ENCODE measurements at regions not wholly inside any gene's neighbourhood (a gene's known extent, or its start where the extent isn't known, plus 50 kb on each side); places are given as distances from the start of the nearest gene placed in this dataset.
A peak's percentile ranks its signal among the peaks of the same experiment; 100 is the strongest.

DNA sequence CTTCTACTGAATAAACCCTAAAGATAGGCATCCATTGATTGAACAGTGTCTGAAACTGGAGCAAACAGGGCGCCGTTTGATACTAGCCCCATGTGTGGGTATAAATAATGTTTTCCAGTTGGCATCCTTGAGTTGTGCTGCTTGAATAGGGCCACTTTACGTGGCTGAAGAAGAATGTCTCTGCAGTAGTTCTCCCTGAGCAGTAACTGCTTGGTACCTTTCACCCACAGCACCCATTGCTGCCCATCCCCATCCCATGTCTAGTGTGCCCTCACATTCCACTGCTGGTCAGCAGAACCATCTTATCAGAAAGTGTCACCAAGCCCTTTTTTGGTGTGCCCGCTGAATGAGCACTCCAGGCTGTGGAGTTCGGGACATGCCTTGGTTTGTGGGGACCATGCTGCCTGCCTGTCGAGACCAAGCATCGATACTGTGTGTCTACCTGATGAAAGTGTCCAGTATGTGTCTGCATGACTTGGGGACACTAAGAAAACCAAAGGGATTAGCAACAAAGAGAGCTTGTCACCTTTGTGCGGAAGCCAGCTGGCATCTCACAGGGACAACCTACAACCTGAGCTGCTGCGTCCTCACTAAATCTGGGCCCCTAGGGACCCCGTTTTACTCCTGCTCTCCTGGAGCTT lies 162.0 kb downstream of the TM9SF2 start:
- no peak for DNase-seq (ENCODE audit: low spot score)

DNA sequence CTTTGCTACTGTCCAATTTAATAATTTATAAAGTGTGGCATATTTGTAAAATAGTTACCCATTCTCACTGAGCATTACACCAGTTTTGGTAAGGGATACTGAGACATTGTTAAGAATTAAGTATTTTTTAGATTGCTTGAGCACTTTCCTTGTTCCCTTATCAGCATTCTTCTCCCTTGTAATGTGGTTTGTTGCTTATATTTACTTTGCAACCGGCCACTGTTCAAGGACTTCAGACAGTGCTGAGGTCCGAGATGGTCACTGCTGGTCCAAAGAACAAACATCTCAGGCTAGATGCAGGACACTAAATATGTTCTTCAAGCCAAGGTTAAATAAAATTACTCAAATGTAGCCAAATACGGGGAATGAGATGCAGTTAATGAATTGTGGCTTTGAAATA lies 161.4 kb downstream of the TM9SF2 start:
- no peak for DNase-seq (ENCODE audit: low spot score)

DNA sequence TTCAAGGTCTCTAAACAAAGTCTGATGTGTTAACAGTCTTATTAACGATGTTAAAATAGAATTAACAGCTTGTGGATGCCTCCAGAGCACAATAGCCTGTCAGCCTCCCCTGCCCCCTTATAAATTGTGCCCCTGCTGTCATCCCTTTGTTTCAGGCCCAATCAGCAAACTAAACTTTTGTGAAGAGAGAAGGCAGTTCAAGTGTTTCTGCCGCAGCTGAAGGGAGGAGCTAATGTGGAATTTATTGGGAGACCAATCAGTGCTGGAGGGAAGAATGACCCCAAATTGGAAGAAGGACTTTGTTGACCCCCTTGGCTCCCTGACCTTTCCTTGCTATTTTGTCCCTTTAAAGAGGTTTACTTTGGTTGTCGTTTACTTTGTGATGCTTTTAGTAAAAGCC lies 160.5 kb downstream of the TM9SF2 start:
- DNase-seq (ENCODE audit: low spot score), result no peak

DNA sequence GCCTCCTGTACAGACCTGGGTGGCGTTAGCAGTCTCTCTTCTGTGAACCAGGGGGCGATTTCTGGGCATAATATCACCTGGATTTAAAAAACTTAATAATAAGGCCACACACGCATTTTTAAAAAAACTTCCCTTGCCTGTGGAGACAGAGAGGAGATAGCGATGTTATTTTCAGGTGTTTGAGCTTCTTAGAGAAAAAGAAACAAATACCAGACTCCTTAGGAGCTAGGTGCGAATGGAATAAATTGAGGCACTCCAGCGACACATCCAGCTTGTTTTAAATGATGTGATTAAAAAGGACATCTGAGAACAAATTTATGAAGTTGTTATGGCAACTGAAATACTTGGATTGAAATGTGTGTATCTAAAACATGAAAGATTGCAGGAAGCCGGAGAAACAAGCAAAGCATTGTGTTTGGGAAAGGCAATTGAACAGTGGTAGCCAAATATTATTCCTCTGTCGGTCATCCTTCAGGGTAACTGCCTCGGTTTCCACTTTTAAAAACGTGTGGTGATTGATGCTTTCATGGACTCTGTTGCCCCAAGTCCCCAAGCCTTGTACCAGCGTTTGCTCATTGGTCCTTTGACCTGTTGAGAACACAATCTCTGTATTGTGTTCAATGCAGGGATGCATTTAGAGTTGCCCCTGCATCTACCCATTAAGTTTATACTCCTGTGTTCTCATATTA lies 158.7 kb downstream of the TM9SF2 start:
- no peak for DNase-seq (ENCODE audit: low spot score)

DNA sequence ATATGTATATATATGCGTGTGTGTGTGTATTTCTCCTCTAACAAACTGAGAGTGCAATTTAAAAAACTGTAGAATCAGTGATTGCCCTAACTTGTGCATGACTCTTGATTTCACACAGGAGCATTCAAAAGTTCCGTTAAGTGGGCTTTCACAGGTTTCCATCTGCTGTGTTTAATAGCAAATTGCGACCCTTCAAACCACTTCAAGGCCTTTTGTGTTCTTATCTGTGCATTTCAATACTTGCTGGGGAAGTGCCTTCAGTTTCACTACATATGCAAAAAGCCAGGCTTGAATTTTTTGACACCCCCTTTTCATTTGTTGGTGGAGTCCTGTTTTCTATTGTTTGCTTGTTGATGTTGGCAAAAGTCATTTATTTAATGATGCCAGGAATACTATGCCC lies 158.0 kb downstream of the TM9SF2 start:
- no peak for DNase-seq (ENCODE audit: low spot score)

DNA sequence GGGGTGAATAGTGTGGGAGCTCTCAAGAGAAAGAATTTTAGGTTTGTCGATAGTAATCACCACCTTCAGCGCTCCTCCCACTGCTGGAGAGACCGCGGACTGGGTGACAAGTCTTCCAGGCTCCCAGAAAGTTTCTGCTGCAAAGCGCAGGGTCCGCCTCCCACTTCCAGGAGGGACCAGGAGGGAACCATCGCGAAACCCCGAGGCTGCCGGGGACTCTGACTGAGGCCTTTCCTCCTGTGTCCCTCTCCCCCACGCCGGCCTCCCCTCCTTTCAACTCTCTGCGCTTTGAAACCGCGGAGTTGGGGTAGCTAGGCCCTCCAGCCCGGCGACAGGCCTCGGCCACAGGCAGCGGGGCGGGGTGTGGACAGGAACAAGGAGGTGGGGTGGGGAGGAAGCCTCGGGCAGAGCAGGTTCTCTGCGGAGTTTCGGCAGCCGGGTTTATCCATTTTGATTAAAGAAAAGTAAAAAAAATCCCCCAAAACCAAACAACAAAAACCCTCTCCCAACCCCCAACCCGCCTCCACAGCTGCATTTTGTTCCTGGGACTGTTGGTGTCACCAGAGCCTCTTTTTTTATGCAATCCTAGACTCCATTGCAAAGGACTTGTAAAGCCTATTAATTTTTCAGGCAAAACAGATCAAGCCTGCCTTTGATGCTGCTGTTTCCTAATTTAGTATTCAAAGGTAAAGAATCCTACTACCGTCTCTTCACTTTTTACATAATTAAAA lies 157.2 kb downstream of the TM9SF2 start:
- no peak for DNase-seq (ENCODE audit: low spot score)

DNA sequence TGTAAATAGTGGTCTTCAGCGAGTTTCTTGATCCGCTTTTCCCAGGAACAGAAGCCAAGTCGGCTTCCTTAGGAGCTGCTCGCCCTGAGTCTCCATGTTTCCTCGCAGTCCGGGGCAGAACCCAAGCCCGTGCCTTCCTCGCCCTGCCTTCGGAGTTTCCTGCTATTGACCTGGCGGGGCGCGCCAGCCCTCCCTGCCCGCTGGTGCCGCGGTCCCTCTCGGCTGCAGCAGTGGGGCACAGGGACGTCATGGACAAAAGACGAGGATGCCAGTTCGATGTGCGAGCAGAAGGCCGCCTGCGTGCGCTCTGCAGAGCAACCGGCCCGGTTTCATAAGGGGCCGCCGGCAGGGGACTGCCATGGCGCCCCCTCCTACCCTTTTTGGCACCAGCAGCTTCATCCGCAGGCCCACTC lies 156.6 kb downstream of the TM9SF2 start:
- DNase-seq (ENCODE audit: low spot score), result no peak

DNA sequence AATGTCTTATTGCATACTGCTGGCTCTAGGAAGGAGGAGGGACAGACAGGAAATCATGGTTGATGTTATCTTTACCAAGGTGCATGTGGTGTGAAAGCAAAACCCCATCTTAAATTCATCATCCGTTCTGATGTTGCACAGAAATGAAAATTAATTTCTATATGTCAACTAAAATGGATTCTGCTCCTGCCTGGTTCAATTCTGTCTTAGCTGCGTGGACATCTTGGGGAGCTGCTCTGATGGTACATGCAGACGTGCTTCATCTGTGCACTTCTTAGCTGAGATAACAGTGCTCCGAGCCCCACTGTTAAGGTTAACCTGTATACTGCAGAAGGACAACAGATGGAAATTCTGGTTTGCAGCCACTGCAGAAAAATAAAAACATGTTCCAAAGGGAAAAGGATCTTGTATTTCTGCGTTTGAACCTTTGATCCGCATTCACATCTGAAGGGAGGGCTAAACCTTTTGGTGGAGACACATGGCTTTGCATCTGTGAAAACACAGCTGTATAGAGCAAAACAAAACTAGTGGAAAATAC lies 155.6 kb downstream of the TM9SF2 start:
- no peak for DNase-seq (ENCODE audit: low spot score)

DNA sequence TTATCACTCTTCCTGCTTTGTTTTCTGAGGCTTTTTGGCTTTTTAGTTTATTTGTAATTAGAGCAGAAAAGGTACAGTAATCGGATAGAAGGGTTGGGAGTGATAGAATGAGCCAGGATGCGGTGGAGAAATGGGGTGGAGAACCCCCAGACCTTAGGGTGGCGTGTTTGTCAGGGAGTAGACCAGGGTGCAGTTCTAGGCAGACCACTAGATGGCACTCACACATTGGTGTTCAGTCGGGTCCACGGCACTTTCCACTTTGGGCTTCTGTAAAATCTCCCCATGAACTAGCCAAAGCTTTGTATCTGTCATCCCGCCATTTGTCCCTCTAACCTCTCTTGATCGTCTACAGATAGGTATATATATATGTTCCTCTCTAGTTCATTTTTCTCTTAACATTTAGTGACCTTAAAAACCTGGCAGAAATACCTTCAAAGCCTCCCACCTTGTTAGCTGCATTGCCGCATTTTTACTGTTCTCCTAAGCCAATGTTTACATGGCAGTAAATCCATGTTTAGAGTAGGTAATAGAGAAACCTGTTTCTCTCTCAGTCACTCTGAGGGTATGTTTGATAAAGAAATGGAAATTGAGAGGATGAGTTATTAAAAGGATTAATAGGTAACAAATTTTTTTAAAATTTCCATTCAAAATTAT lies 154.9 kb downstream of the TM9SF2 start:
- peak; percentile 61 for DNase-seq (ENCODE audit: low spot score)

DNA sequence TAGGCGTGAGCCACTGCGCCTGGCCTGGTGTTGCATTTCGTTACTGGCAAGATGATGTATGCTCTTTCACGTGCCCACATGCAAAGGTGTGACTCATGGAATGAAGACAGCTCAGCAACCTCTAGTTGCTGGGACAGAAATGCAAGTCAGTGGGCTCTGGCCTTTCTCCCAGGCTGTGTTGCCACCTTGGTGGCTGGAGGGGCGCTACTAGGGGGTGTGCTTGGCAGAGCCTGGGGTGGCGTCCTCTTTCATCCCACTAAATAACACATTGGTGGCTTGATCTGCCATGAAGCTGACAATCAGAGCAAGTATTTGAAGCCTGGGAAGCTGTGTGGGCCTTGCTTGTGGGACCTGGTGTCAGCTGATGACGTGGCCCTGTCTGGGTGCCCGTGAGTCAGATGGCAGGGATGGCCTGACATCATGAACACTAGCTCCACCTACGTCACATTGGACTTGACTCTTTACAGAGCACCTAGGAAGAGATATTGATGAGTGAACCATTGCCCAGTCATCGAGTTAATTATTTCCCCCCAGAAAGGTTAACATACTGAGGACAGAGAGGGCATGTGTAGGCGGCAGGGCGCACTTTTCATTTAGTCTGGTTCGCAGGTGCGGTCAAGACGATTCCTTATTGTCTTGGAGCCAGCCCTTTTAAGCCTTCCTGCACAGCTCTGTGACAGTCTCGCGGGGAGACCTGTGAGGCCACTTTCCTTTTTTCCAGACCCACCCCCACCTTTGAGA lies 154.2 kb downstream of the TM9SF2 start:
- DNase-seq (ENCODE audit: low spot score), result no peak

DNA sequence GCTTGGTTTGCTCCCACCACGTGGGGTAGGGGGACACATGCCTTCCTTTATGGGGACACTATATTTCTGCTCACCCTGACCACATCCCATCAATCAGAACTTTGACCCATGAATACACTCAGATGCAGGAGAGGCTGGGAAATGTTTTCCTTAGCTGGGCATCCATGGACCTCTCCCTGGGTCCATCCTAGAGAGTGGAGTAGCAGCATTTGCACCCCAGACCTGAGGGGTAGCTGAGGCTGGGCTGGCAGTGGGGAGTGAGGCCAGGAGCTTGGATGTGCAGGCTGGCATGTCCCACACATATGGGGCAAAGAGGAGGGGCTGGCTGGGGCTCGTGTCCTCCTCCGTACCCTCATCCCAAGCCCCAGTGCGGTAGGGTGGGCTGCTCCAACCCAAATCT lies 152.8 kb downstream of the TM9SF2 start:
- DNase-seq (ENCODE audit: low spot score), result no peak

DNA sequence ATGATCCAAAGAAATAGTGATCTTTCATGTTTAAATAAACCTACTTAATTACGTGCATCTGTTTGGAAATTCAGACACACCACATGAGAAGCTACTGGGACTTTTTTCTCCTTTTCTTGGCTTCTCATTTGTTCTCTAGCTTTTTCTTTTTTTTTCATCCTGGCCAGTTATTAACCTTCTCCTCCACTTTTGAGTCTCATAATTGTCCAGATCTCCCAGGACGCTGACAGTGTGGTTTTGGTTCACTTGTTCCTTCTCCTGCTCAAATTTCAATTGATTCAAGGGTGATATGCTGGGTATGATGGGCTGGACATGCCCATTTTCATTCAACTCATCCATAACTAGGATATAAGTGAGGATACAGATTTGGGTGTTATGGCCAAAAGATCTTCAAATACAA lies 152.3 kb downstream of the TM9SF2 start:
- no peak for DNase-seq (ENCODE audit: low spot score)

DNA sequence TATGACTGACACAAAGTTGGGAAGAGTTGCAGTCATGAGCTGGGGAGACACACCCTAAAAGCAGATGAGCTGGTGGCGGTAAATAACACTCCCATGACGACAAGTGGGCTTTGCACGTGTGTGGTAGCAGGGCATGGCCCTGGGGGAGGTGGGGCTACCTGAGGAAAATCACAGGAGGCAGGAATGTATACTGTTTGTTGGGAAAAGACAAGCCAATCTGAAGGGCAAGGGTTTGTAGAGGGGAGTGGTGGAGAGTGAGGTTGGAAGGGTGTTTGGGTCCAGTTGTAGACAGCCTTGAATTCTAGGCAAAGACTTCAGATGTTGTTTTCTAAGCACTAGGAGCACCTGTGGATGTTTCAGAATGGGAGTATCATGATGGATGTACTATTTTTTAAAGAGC lies 151.6 kb downstream of the TM9SF2 start:
- no peak for DNase-seq (ENCODE audit: low spot score)

DNA sequence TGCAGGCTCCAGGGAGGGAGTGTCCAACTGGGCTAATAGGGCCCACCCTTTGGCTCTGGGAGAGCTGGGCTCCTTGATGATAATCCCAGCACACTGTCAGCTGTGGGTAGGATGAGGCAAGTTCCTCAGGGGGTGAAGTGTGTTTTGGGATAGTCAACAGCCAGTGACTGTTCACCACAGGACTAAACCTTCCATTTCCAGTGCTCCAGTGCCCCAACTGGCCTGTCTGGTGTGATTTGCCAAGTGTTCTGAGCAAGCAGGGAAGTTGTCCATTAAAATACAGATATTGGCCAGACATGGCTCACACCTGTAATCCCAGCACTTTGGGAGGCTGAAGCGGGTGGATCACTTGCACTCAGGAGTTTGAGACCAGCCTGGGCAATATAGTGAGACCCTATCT lies 150.9 kb downstream of the TM9SF2 start:
- no peak for DNase-seq (ENCODE audit: low spot score)

DNA sequence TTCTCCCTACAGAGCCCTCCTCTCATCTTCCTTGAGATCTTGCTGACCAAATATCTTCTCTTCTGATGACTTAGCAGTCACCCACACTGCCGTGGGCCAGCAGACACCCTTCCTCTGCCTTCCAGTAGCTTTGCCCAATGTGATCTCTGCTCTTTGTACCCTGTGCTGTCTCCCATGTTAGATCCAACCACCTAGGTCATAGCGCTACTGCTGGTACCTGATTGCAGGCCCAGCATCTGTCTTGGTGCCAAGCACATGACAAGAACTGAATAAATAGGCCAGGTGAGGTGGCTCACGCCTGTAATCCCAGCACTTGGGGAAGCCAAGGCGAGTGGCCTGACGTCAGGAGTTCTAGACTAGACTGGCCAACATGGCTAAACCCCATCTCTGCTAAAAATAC lies 149.7 kb downstream of the TM9SF2 start:
- DNase-seq (ENCODE audit: low spot score), result no peak

DNA sequence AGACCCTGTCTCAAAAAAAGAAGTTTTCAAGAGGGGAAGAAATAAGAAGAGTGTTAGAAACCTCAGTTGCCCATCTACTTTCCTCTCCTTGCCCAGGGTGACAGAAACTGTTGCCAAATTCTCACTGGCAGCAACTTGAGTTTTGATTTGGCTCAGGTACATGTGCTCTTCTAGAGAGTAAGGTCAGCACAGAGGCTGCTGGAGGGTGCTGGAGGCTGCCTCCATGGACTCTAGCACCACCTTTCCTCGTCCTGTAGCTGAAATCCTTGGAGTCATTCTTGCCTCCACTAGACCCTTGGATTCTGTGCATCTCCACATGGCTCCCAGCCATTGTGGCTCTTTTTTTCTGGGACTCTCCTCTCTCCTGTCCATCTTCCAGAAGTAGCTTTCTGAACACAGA lies 149.1 kb downstream of the TM9SF2 start:
- DNase-seq (ENCODE audit: low spot score), result no peak

DNA sequence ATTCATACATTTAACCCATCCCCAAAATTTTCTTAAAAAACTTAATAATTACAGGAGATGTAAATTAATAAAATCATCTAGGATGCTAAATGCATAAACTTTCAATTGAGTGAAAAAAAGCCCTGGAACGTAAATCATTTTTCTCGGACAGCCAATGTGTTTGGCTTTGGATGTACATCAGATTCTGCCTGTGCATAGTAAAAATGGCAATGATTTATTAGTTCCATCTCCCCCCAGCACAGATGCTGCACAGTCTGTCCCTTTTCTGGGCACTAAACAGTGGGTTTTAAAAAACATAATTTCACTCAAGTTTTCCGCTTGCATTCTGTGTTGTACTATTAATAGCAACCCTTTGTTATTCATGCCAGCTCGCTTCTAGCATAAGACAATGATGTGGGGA lies 147.7 kb downstream of the TM9SF2 start:
- no peak for DNase-seq (ENCODE audit: low spot score)

DNA sequence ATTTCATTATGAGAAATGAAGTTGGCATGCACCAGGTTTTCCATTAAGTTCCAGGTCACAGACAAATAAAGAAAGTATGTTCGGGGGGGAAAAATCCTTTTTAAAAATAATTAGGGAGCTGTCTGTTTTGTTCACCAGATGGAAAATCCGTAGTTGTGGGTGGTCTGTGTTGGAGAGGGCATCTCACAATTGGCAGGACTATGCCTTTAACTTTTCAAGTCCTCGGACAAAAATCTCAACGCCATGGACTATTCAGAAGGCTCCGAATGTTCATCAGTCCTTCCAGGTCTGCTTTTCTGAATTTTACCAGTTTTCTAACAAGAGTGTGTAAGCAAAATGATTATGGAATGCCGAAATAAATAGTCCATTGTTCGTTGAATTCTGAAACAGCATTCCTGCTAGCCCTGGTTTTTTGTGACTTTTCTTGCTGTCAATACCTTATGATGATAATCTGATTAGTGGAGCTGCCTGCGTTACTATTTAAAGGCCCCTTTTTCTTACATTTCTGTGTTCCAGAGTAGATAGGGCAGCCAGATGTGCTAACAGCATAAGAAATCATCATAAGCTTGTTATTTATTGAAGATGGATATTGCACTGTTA lies 146.9 kb downstream of the TM9SF2 start:
- peak; percentile 60 for DNase-seq (ENCODE audit: low spot score)

DNA sequence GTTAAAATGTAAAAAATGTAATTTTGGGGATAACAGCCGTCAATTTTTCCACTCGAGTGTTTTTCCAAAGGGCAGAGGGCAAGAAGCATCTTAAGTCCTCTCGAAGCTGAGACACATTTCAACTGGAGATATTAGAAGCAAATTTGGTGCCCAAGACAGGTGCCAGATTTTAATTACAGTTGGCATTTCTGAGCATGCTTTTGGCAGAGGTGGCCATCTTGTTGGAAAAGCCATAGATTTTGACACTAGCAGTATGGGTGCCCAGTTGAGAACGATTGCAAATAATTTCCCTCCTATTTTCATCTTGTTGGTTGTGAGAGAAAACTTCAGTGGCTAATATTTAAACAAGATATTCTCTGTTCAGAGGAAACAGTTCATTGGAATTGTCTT lies 146.3 kb downstream of the TM9SF2 start:
- DNase-seq (ENCODE audit: low spot score), result no peak

DNA sequence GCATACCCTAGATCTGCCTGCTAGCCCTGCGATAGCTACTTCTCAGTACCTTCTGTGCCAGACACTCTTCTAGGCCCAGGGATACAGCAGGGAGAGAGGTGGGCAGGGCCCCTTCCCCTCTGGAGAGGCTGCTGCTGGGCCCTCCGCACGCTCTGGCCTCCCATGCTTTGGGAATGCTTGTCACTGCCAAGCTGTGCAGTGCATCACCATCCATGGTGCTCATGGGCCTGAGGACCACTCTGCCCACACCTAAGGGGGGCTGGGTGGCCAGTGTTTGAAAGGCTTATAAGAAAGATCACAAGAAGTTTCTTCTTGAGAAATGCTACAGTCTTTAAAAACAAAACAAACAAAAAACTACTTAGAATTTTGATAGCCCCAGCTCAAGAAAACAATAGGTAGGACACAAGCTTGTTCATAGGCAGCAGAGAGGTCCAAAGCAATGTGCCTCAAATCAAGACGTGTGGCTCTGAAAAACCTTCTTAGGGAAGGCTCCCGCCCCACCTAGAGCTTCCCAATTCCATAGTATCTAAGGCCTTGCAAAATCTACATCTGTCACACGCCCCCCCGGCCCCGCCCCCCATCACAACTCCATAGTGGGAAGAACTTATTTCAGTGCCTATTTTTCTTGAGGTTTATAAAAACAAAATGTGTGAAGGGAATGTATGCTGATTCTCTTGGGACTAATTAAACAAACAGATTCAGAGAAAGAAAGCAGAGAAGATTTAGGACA lies 145.8 kb downstream of the TM9SF2 start:
- DNase-seq (ENCODE audit: low spot score), result no peak

DNA sequence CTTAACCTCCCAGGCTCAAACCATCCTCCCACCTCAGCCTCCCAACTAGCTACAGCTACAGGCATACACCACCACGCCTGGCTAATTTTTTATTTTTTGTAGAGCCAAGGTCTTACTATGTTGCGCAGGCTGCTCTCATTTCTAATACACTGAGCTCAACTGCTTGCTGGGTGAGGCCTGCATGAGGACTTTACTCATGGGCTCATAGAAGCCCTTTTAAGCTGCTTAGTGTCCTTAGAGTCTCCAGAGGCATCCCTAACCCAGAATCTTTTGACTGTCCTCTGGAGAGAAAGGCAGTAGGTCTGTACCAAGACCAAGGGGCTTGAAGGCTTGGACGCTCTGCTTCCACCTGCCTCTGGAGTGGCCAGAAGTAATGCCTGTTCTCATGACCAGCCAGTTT lies 141.6 kb downstream of the TM9SF2 start:
- no peak for DNase-seq (ENCODE audit: low spot score)

All from COLO829 (cell line).